GM23338 (cell line): ENCODE measurements at regions not wholly inside any gene's neighbourhood (a gene's known extent, or its start where the extent isn't known, plus 50 kb on each side); places are given as distances from the start of the nearest gene placed in this dataset.

Experiments used
- ATAC-seq: fragments of 200-7000 bp; cut with Tn5 transposase; 3 replicates; pipeline ENCODE4 v1.9.1; 2020
- DNase-seq: peaks from one replicate; pipeline ENCODE4 v3.0.0-alpha.2; 2015; ENCODE audit warnings: low spot score
- H2AFZ ChIP-seq: fragments of 200-600 bp; sonication (generic); 2 replicates; pipeline ENCODE4 v1.8.0; 2016; ENCODE audit warnings: antibody characterized with exemption, mild to moderate bottlenecking, moderate library complexity
- H3F3A ChIP-seq: fragments of 200-600 bp; sonication (generic); replicated peaks from 2 replicates; pipeline ENCODE4 v1.8.0; 2017; ENCODE audit warnings: antibody characterized with exemption, mixed run types, low read depth
- H3K27ac ChIP-seq: fragments of 200-600 bp; sonication (generic); 2 replicates; pipeline ENCODE4 v1.6.1; 2016; ENCODE audit warnings: low read depth
- H3K27me3 ChIP-seq: fragments of 200-600 bp; sonication (generic); 2 replicates; pipeline ENCODE4 v1.8.0; 2016; ENCODE audit warnings: mild to moderate bottlenecking, mixed run types, moderate library complexity; ENCODE audit not compliant: insufficient read depth
- H3K36me3 ChIP-seq: fragments of 200-600 bp; sonication (generic); 2 replicates; pipeline ENCODE4 v1.8.0; 2016; ENCODE audit warnings: mild to moderate bottlenecking; ENCODE audit not compliant: insufficient read depth
- H3K4me1 ChIP-seq: fragments of 200-600 bp; sonication (generic); 2 replicates; pipeline ENCODE4 v1.8.0; 2016; ENCODE audit warnings: mild to moderate bottlenecking, moderate library complexity; ENCODE audit not compliant: insufficient read depth
- H3K4me2 ChIP-seq: fragments of 200-600 bp; sonication (generic); 2 replicates; pipeline ENCODE4 v1.7.1; 2017; ENCODE audit warnings: mixed run types
- H3K4me3 ChIP-seq: fragments of 200-600 bp; sonication (generic); 2 replicates; pipeline ENCODE4 v1.6.1; 2016; ENCODE audit warnings: mixed run types
- H3K79me2 ChIP-seq: fragments of 200-600 bp; sonication (generic); replicated peaks from 2 replicates; pipeline ENCODE4 v1.8.0; 2017; ENCODE audit warnings: mild to moderate bottlenecking; ENCODE audit not compliant: insufficient read depth
- H3K9me2 ChIP-seq: fragments of 200-600 bp; sonication (generic); 2 replicates; pipeline ENCODE4 v1.8.0; 2017; ENCODE audit not compliant: insufficient read depth
- H4K20me1 ChIP-seq: fragments of 200-600 bp; sonication (generic); replicated peaks from 2 replicates; pipeline ENCODE4 v1.8.0; 2017; ENCODE audit warnings: mild to moderate bottlenecking; ENCODE audit not compliant: insufficient read depth
- H3K27ac Mint-ChIP-seq: 2 replicates; pipeline ENCODE4 v1.8.0; 2020; ENCODE audit warnings: inconsistent platforms, mild to moderate bottlenecking, moderate library complexity, mixed read lengths
- H3K27me3 Mint-ChIP-seq: 3 replicates; pipeline ENCODE4 v1.8.0; 2022; ENCODE audit warnings: low read depth, mild to moderate bottlenecking, moderate library complexity, mixed read lengths, inconsistent platforms; ENCODE audit not compliant: insufficient read depth, poor library complexity
- H3K36me3 Mint-ChIP-seq: 3 replicates; pipeline ENCODE4 v1.8.0; 2021; ENCODE audit warnings: low read depth, mild to moderate bottlenecking, inconsistent platforms, moderate library complexity, mixed read lengths
- H3K4me1 Mint-ChIP-seq: 3 replicates; pipeline ENCODE4 v1.8.0; 2020; ENCODE audit warnings: mild to moderate bottlenecking, inconsistent platforms, mixed read lengths
- H3K4me3 Mint-ChIP-seq: 3 replicates; pipeline ENCODE4 v1.8.0; 2021; ENCODE audit warnings: moderate library complexity, mild to moderate bottlenecking, inconsistent platforms, mixed read lengths
- H3K9me3 Mint-ChIP-seq: 3 replicates; pipeline ENCODE4 v1.8.0; 2020; ENCODE audit warnings: moderate library complexity, mild to moderate bottlenecking, inconsistent platforms, mixed read lengths
- CREB1 ChIP-seq: fragments of 250-450 bp; sonication (Bioruptor Pico); IDR thresholded peaks from 2 replicates; pipeline ENCODE4 v1.5.0; 2020; ENCODE audit warnings: low read depth, mild to moderate bottlenecking, moderate library complexity
- CTCF ChIP-seq, 2 experiments: fragments of 200-600 bp in 1 of 2; sonication (generic) in 1 of 2; conservative IDR thresholded peaks; 2 replicates each; pipeline versions ENCODE4 v1.5.1 to v1.6.1; 2016 to 2017; ENCODE audit warnings: antibody characterized with exemption in 2 of 2, low read depth in 2 of 2, mild to moderate bottlenecking in 2 of 2, moderate library complexity in 1 of 2
- ETS1 ChIP-seq: IDR thresholded peaks from 2 replicates; pipeline ENCODE4 v1.6.1; 2016; ENCODE audit warnings: antibody characterized with exemption
- EZH2 ChIP-seq: fragments of 200-600 bp; sonication (generic); IDR thresholded peaks from one replicate; pipeline ENCODE4 v1.8.0; 2017; ENCODE audit warnings: antibody characterized with exemption, mild to moderate bottlenecking, low read depth; ENCODE audit not compliant: unreplicated experiment
- EZH2phosphoT487 ChIP-seq: fragments of 200-600 bp; sonication (generic); IDR thresholded peaks from one replicate; pipeline ENCODE4 v1.8.1; 2018; ENCODE audit warnings: antibody characterized with exemption; ENCODE audit not compliant: unreplicated experiment
- JUNB ChIP-seq: IDR thresholded peaks from one replicate; pipeline ENCODE4 v1.6.1; 2016; ENCODE audit warnings: antibody characterized with exemption; ENCODE audit not compliant: unreplicated experiment
- NANOG ChIP-seq: IDR thresholded peaks from 2 replicates; pipeline ENCODE4 v1.6.1; 2016; ENCODE audit warnings: antibody characterized with exemption, borderline replicate concordance
- POLR2AphosphoS5 ChIP-seq: IDR thresholded peaks from 2 replicates; pipeline ENCODE4 v1.6.1; 2016; ENCODE audit warnings: antibody characterized with exemption, low read depth
- REST ChIP-seq: IDR thresholded peaks from one replicate; pipeline ENCODE4 v1.6.1; 2018; ENCODE audit warnings: antibody characterized with exemption; ENCODE audit not compliant: unreplicated experiment
- STAT1 ChIP-seq: IDR thresholded peaks from one replicate; pipeline ENCODE4 v1.6.1; 2016; ENCODE audit warnings: antibody characterized with exemption; ENCODE audit not compliant: unreplicated experiment
- ZNF114 ChIP-seq: fragments of 250-450 bp; sonication (Bioruptor Pico); IDR thresholded peaks from 2 replicates; pipeline ENCODE4 v1.5.0; 2020; ENCODE audit warnings: mild to moderate bottlenecking, moderate library complexity
- ZNF462 ChIP-seq: fragments of 250-450 bp; sonication (Bioruptor Pico); IDR thresholded peaks from 2 replicates; pipeline ENCODE4 v1.5.0; 2020; ENCODE audit warnings: mild to moderate bottlenecking, moderate library complexity

- no peak for TF ChIP-seq ZNF462 (CRISPR knock-in tag)
- no peak for TF ChIP-seq EZH2phosphoT487
- TF ChIP-seq STAT1 = no peak
- no peak for TF ChIP-seq CREB1 (CRISPR knock-in tag)
These were observed 94.6 kb downstream of the ING1 start (continued) for GRCh38 chr13:110808138-110808537.

GRCh38 chr13:110809871-110810486 lies 96.5 kb downstream of the ING1 start:
- ATAC-seq = no peak
- no peak overlapping the region for H3K27ac Mint-ChIP-seq
- peaks cover 10% of the 10 kb centered on the region for H3K27me3 Mint-ChIP-seq
- no peak overlapping the region; the same call in 2 of the 3 replicates for H3K4me3 Mint-ChIP-seq
- Histone ChIP-seq H2AFZ (no peak overlapping the region), H3K4me3 (0 out of 2 replicates have a peak overlapping the region, but pooled peaks have one; percentile 6), H3K4me2 (peak overlapping the region; percentile 81), H3K27me3 (peaks cover 26% of the 10 kb centered on the region), H3K9me2 (peaks cover 5% of the 10 kb centered on the region; the same call in 1 of the 2 replicates), H3F3A (0 out of 2 replicates have a peak, but pooled peaks cover 4% of the 10 kb centered on the region), H3K79me2 (no peaks in the 10 kb centered on the region), H3K27ac (no peak overlapping the region), H4K20me1 (no peaks in the 10 kb centered on the region), H3K4me1 (peaks cover 39% of the 10 kb centered on the region), H3K36me3 (no peaks in the 10 kb centered on the region)
- H3K4me1 Mint-ChIP-seq = peaks cover 38% of the 10 kb centered on the region
- no peaks in the 10 kb centered on the region for H3K36me3 Mint-ChIP-seq
- no peaks in the 10 kb centered on the region; the same call in 2 of the 3 replicates for H3K9me3 Mint-ChIP-seq
- DNase-seq = no peak
- no peak for TF ChIP-seq EZH2
- no peak for TF ChIP-seq ETS1
- no peak for TF ChIP-seq NANOG
- TF ChIP-seq JUNB = no peak
- TF ChIP-seq EZH2phosphoT487 = no peak
- no peak for TF ChIP-seq POLR2AphosphoS5
- TF ChIP-seq ZNF114 (CRISPR knock-in tag) = no peak
- TF ChIP-seq REST = no peak
- no peak for TF ChIP-seq CTCF (conservative IDR thresholded peaks at IDR 0.05; ENCODE audit: low read depth in 2 of 2)
- TF ChIP-seq STAT1 = no peak
